Fibroblast of lung (primary cell): ENCODE measurements at regions not wholly inside any gene's neighbourhood (a gene's known extent, or its start where the extent isn't known, plus 50 kb on each side); places are given as distances from the start of the nearest gene placed in this dataset.

Experiments used
- DNase-seq, 2 donors: peaks; one replicate each; pipeline versions ENCODE4 v3.0.0 to v3.0.0-alpha.2; 2010; ENCODE audit warnings: low read depth in 2 of 2
- H2AFZ ChIP-seq: 2 replicates; pipeline ENCODE4 v1.5.1; 2012; ENCODE audit warnings: low read length, control low read depth, inconsistent platforms
- H3K27ac ChIP-seq: 2 replicates; pipeline ENCODE4 v1.5.1; 2011; ENCODE audit warnings: low read length, control low read depth; ENCODE audit not compliant: insufficient read depth
- H3K27me3 ChIP-seq: 2 replicates; pipeline ENCODE4 v1.5.1; 2011; ENCODE audit warnings: mild to moderate bottlenecking, low read length; ENCODE audit not compliant: control insufficient read depth, insufficient read depth
- H3K36me3 ChIP-seq: 2 replicates; pipeline ENCODE4 v1.5.1; 2011; ENCODE audit warnings: low read length; ENCODE audit not compliant: control insufficient read depth, insufficient read depth
- H3K4me1 ChIP-seq: 2 replicates; pipeline ENCODE4 v1.5.1; 2011; ENCODE audit warnings: low read length; ENCODE audit not compliant: control insufficient read depth, insufficient read depth; ENCODE audit errors: extremely low read depth
- H3K4me2 ChIP-seq: 2 replicates; pipeline ENCODE4 v1.5.1; 2011; ENCODE audit warnings: low read length, control low read depth; ENCODE audit not compliant: insufficient read depth; ENCODE audit errors: extremely low read depth
- H3K4me3 ChIP-seq, 4 experiments: fragments of 200-600 bp in 1 of 4; sonication (generic) in 1 of 4; replicated peaks in 1 of 4; 2 replicates each; pipeline ENCODE4 v1.5.1; 2011 to 2016; ENCODE audit warnings: low read length in 4 of 4, low read depth in 3 of 4, mild to moderate bottlenecking in 3 of 4, control low read depth in 2 of 4, inconsistent platforms in 1 of 4, mixed read lengths in 1 of 4; ENCODE audit not compliant: insufficient read depth in 1 of 4; ENCODE audit errors: control extremely low read depth in 1 of 4
- H3K79me2 ChIP-seq: 2 replicates; pipeline ENCODE4 v1.5.1; 2012; ENCODE audit warnings: mild to moderate bottlenecking, low read length, inconsistent platforms; ENCODE audit not compliant: control insufficient read depth, insufficient read depth
- H3K9ac ChIP-seq: 2 replicates; pipeline ENCODE4 v1.5.1; 2011; ENCODE audit warnings: mild to moderate bottlenecking, low read length, control low read depth; ENCODE audit not compliant: insufficient read depth
- H3K9me3 ChIP-seq: 2 replicates; pipeline ENCODE4 v1.5.1; 2012; ENCODE audit warnings: low read depth, low read length; ENCODE audit not compliant: control insufficient read depth, insufficient read depth
- H4K20me1 ChIP-seq: 2 replicates; pipeline ENCODE4 v1.5.1; 2011; ENCODE audit warnings: low read length; ENCODE audit not compliant: control insufficient read depth, insufficient read depth; ENCODE audit errors: extremely low read depth
- EZH2 ChIP-seq: IDR thresholded peaks from 2 replicates; pipeline ENCODE4 v1.5.1; 2012; ENCODE audit warnings: low read length, control low read depth, mild to moderate bottlenecking; ENCODE audit errors: missing control alignments
- TF ChIP-seq, protein P1 (sequence below), 2 donors: IDR thresholded peaks in 1 of 2; conservative IDR thresholded peaks in 1 of 2; 1 replicate in 1 of 2; 2 replicates in 1 of 2; pipeline ENCODE4 v1.5.1; 2011 to 2012; ENCODE audit warnings: low read length in 2 of 2, control low read depth in 1 of 2, inconsistent platforms in 1 of 2, low read depth in 1 of 2, mild to moderate bottlenecking in 1 of 2

DNA sequence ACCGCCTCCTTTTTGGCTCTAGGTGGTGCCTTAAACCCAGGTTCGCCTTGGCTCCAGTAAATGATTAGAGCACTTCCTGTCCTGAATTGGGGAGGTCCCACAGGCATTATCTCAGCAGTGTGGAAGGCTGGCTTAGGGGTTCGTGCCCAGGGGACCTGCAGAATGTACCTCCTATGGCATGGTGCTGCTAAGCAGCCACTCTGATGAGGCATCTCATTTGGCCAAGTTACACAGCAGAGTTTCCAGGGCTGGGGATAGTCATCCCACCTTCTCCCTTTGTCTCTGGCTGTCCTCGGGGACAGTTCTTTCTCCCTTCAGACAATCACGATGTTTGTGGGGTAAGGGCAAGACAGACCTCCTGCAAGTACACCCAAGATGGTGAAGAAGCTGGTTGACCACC, 371.2 kb downstream of the VPS13C start:
- H3K36me3 ChIP-seq: no peaks in the 10 kb centered on the region
- no peak overlapping the region for H3K9ac ChIP-seq
- no peak for DNase-seq
- no peaks in the 10 kb centered on the region for H4K20me1 ChIP-seq
- no peaks in the 10 kb centered on the region for H3K9me3 ChIP-seq
- no peak overlapping the region for H3K4me2 ChIP-seq
- no peaks in the 10 kb centered on the region for H3K27me3 ChIP-seq
- no peak overlapping the region for H2AFZ ChIP-seq
- H3K4me1 ChIP-seq: no peaks in the 10 kb centered on the region
- H3K4me3 ChIP-seq: no peak overlapping the region
- TF ChIP-seq EZH2: no peak
- TF ChIP-seq, protein P1, sequence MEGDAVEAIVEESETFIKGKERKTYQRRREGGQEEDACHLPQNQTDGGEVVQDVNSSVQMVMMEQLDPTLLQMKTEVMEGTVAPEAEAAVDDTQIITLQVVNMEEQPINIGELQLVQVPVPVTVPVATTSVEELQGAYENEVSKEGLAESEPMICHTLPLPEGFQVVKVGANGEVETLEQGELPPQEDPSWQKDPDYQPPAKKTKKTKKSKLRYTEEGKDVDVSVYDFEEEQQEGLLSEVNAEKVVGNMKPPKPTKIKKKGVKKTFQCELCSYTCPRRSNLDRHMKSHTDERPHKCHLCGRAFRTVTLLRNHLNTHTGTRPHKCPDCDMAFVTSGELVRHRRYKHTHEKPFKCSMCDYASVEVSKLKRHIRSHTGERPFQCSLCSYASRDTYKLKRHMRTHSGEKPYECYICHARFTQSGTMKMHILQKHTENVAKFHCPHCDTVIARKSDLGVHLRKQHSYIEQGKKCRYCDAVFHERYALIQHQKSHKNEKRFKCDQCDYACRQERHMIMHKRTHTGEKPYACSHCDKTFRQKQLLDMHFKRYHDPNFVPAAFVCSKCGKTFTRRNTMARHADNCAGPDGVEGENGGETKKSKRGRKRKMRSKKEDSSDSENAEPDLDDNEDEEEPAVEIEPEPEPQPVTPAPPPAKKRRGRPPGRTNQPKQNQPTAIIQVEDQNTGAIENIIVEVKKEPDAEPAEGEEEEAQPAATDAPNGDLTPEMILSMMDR (conservative IDR thresholded peaks at IDR 0.05 in 1 of 2, IDR thresholded peaks at IDR 0.05 in 1 of 2; ENCODE audit: low read depth in 1 of 2, low read length in 2 of 2): no peak
- no peak overlapping the region for H3K27ac ChIP-seq
- no peaks in the 10 kb centered on the region for H3K79me2 ChIP-seq

DNA sequence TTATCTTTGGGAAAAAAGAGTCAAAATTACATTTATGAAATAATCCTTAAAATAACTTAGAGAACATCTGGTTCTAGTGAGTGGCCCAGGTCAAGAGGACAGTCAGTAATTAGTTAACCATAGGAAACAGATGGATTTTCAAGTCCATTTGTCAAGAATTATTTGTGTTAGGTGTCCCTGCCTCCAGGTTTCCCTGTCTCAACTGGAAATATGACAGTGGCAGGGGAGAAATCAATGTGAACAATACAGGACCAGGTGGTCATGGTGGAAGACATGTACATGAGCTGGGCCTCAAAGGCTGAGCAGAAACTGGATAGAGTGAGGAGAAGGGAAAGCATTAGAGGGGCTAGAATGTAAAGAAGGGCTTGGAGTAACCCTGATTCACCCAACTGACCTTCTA, 372.6 kb downstream of the VPS13C start:
- no peaks in the 10 kb centered on the region for H3K9me3 ChIP-seq
- H4K20me1 ChIP-seq: no peaks in the 10 kb centered on the region
- no peak for DNase-seq
- no peak overlapping the region for H2AFZ ChIP-seq
- no peaks in the 10 kb centered on the region for H3K4me1 ChIP-seq
- no peaks in the 10 kb centered on the region for H3K79me2 ChIP-seq
- no peak overlapping the region for H3K9ac ChIP-seq
- H3K4me2 ChIP-seq: no peak overlapping the region
- H3K4me3 ChIP-seq: no peak overlapping the region
- no peak overlapping the region for H3K27ac ChIP-seq
- TF ChIP-seq EZH2: no peak
- TF ChIP-seq, protein P1 (conservative IDR thresholded peaks at IDR 0.05 in 1 of 2, IDR thresholded peaks at IDR 0.05 in 1 of 2; ENCODE audit: low read depth in 1 of 2, low read length in 2 of 2): no peak
- no peaks in the 10 kb centered on the region for H3K27me3 ChIP-seq
- H3K36me3 ChIP-seq: no peaks in the 10 kb centered on the region

DNA sequence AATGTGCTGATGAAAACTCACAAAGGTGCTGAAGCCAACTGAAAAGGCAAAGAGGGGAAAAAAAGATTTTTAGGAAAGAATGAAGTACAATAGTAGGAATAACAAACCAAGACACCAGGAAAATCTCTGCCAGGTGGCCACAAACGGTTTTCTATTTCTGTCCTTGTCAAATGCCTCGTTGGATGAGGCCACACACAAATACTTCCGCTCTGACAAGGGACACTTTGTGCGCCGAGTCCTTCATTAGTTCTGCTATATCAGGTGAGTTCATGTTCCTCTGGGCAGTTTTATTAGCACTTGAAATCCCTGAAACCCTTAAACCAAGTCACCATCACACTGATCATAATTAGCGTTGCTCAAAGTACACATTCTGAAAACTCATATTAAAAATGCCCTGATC, 373.1 kb downstream of the VPS13C start:
- no peak overlapping the region for H2AFZ ChIP-seq
- TF ChIP-seq, protein P1 (conservative IDR thresholded peaks at IDR 0.05 in 1 of 2, IDR thresholded peaks at IDR 0.05 in 1 of 2; ENCODE audit: low read depth in 1 of 2, low read length in 2 of 2): no peak
- TF ChIP-seq EZH2: no peak
- no peak for DNase-seq

More for the DNA sequence above, 373.1 kb downstream of the VPS13C start:
- Histone ChIP-seq H3K79me2 (no peaks in the 10 kb centered on the region), H3K4me1 (no peaks in the 10 kb centered on the region), H3K9me3 (no peaks in the 10 kb centered on the region), H3K27me3 (no peaks in the 10 kb centered on the region), H3K4me2 (no peak overlapping the region), H4K20me1 (no peaks in the 10 kb centered on the region), H3K27ac (no peak overlapping the region), H3K36me3 (no peaks in the 10 kb centered on the region), H3K4me3 (no peak overlapping the region), H3K9ac (no peak overlapping the region)
